Esophagus squamous epithelium (tissue), 5 donors: ENCODE measurements at regions not wholly inside any gene's neighbourhood (a gene's known extent, or its start where the extent isn't known, plus 50 kb on each side); places are given as distances from the start of the nearest gene placed in this dataset.

ENCODE experiments used
- DNase-seq: peaks from one replicate; lab custom pipeline; 2025; lab: John Stamatoyannopoulos, UW
- H3K27ac ChIP-seq, 4 donors: fragments of 200-600 bp; sonication (generic); one replicate each; pipeline ENCODE4 v1.5.1; 2016 to 2019; ENCODE audit warnings: mild to moderate bottlenecking in 1 of 4
- H3K27me3 ChIP-seq, 4 donors: fragments of 200-600 bp; sonication (generic); 1 replicate in 3 of 4; 2 replicates in 1 of 4; pipeline versions ENCODE4 v1.5.1 to v1.6.0; 2017 to 2021; ENCODE audit warnings: antibody characterized with exemption in 1 of 4
- H3K36me3 ChIP-seq, 3 donors: fragments of 200-600 bp; sonication (generic); one replicate each; pipeline ENCODE4 v1.5.1; 2016 to 2019
- H3K4me1 ChIP-seq, 3 donors: fragments of 200-600 bp; sonication (generic); one replicate each; pipeline ENCODE4 v1.5.1; 2017 to 2019
- H3K4me3 ChIP-seq, 4 donors: fragments of 200-600 bp; sonication (generic); 1 replicate in 3 of 4; 2 replicates in 1 of 4; pipeline ENCODE4 v1.5.1; 2016 to 2019; ENCODE audit warnings: mild to moderate bottlenecking in 2 of 4, moderate library complexity in 1 of 4
- H3K9me3 ChIP-seq, 3 donors: fragments of 200-600 bp; sonication (generic); one replicate each; pipeline ENCODE4 v1.5.1; 2016 to 2019
- POLR2A ChIP-seq, 4 donors: fragments of 450-650 bp; IDR thresholded peaks; one replicate each; pipeline ENCODE4 v1.6.1; 2017; ENCODE audit warnings: antibody characterized with exemption in 4 of 4, mild to moderate bottlenecking in 4 of 4, moderate library complexity in 3 of 4
- WGBS, 2 donors: methylation state at CpG; one replicate each; pipeline ENCODE4 v1.1.5; 2018; 5-methylcytosine and 5-hydroxymethylcytosine counted together
- intact Hi-C: fragments of 100-400 bp; cut with DNase I; formaldehyde crosslinking; loops from one replicate; pipeline ENCODE4 v1.15.0; 2022
- TF ChIP-seq, protein P1 (sequence below), 6 experiments: fragments of 450-650 bp in 4 of 6; fragments of 200-600 bp in 2 of 6; sonication (generic) in 2 of 6; IDR thresholded peaks; one replicate each; pipeline ENCODE4 v1.5.1; 2016 to 2019; ENCODE audit warnings: antibody characterized with exemption in 6 of 6, mild to moderate bottlenecking in 4 of 6, moderate library complexity in 4 of 6
- donor health status: DM: yes; HTN: yes; CAD: no.

DNA sequence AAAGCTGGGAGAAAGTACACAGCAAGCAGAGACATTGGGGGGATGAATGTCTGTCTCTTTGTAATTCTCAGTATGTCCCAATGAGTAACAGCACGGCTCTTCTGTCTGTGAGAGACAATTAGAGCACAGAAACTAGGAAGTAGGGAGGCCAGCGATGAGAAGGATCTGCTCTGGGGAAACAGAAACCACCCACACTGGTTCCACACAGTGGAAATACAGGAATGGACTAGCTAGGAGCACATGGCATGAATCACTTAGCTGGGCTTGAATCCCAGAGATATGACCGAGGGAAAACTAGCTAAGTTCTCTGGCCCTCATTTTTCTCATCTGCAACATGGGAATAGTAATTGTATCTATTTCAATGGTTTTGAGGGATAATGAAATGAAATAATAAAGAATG lies 895.9 kb downstream of the TLE4 start:
- no peaks in the 10 kb centered on the region for H3K4me1 ChIP-seq
- no peaks in the 10 kb centered on the region for H3K36me3 ChIP-seq
- H3K27ac ChIP-seq = no peak overlapping the region
- intact Hi-C loops = no loop called here
- H3K27me3 ChIP-seq = no peaks in the 10 kb centered on the region
- no peak for DNase-seq
- no peak for TF ChIP-seq POLR2A (IDR thresholded peaks at IDR 0.05)
- TF ChIP-seq, protein P1, sequence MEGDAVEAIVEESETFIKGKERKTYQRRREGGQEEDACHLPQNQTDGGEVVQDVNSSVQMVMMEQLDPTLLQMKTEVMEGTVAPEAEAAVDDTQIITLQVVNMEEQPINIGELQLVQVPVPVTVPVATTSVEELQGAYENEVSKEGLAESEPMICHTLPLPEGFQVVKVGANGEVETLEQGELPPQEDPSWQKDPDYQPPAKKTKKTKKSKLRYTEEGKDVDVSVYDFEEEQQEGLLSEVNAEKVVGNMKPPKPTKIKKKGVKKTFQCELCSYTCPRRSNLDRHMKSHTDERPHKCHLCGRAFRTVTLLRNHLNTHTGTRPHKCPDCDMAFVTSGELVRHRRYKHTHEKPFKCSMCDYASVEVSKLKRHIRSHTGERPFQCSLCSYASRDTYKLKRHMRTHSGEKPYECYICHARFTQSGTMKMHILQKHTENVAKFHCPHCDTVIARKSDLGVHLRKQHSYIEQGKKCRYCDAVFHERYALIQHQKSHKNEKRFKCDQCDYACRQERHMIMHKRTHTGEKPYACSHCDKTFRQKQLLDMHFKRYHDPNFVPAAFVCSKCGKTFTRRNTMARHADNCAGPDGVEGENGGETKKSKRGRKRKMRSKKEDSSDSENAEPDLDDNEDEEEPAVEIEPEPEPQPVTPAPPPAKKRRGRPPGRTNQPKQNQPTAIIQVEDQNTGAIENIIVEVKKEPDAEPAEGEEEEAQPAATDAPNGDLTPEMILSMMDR (IDR thresholded peaks at IDR 0.05) = no peak
- H3K9me3 ChIP-seq = no peaks in the 10 kb centered on the region
- H3K4me3 ChIP-seq = no peak overlapping the region
- WGBS, 2 donors = 11 to 34% methylated on average over 3 of the region's 3 CpGs

DNA sequence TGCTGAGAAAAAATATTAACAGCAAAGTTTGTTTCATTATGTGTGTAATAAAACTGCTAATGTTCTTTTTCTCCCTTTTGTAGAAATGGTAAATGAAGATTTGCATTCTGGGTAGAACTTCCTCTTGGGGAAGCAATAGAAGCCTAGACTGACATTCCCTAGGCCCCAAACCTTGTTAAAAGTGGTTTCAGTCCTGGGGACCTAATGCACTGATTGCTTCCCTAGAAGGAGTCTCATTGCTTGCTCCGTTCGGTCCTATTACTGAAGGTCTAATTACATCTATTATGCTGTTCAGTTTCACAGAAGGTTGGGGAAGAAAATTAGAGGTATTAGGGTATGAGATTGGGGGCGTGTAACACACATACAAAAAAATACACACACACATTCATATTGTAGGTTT lies 893.8 kb downstream of the TLE4 start:
- Histone ChIP-seq H3K27me3 (no peaks in the 10 kb centered on the region), H3K4me3 (no peak overlapping the region), H3K9me3 (no peaks in the 10 kb centered on the region), H3K27ac (no peak overlapping the region), H3K4me1 (no peaks in the 10 kb centered on the region), H3K36me3 (no peaks in the 10 kb centered on the region)
- TF ChIP-seq POLR2A (IDR thresholded peaks at IDR 0.05) = no peak
- TF ChIP-seq, protein P1 (IDR thresholded peaks at IDR 0.05) = no peak
- DNase-seq = no peak
- intact Hi-C loops = no loop called here
- 88 to 96% methylated on average over 3 of the region's 3 CpGs for WGBS, 2 donors

DNA sequence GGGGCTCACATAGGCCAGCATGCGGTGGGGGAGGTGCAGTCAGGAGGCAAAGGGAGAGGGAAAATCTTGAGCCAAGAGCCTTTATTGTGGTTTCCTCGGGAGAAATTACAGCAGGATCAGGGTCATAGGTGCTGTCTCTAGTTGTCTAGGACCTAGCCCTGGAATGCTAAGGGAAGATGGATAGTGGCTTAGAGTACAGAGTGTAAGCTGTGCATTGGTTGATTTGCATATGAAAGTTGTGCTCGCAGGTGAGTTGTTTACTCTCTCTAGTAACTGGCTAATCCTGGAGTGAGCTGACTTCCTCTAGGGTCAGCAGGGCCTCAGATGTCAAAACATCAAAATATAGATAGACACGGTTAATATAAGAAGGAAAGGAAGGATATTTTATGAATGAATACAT lies 877.7 kb downstream of the TLE4 start:
- Histone ChIP-seq H3K27me3 (no peaks in the 10 kb centered on the region), H3K9me3 (peaks cover 0 to 3% (median 0%) of the 10 kb centered on the region in 3 donors), H3K36me3 (no peaks in the 10 kb centered on the region), H3K27ac (no peak overlapping the region), H3K4me3 (no peak overlapping the region), H3K4me1 (no peaks in the 10 kb centered on the region)
- intact Hi-C loops = no loop called here
- 43 to 51% methylated on average over 4 of the region's 4 CpGs for WGBS, 2 donors
- DNase-seq = no peak
- no peak for TF ChIP-seq POLR2A (IDR thresholded peaks at IDR 0.05)
- TF ChIP-seq, protein P1 (IDR thresholded peaks at IDR 0.05) = no peak

DNA sequence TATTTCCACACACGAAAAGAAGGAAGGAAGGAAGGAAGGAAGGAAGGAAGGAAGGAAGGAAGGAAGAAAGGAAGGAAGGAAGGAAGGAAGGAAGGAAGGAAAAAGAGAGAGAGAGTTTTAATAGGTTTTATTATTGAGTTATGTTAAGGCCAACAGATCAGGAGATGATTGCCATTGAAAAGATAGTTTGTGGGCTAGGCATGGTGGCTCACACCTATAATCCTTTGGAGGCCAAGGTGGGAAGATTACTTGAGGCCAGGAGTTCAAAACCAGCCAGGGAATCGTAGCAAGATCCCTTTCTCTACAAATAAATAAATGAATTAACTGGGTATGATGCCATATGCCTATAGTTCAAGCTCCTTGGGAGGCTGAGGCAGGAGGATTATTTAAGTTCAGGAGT lies 877.2 kb downstream of the TLE4 start:
- no peak overlapping the region for H3K27ac ChIP-seq
- no peak for TF ChIP-seq POLR2A (IDR thresholded peaks at IDR 0.05)
- TF ChIP-seq, protein P1 (IDR thresholded peaks at IDR 0.05) = no peak
- intact Hi-C loops = no loop called here
- no peaks in the 10 kb centered on the region for H3K27me3 ChIP-seq
- H3K9me3 ChIP-seq = peaks cover 0 to 3% (median 0%) of the 10 kb centered on the region in 3 donors
- H3K36me3 ChIP-seq = no peaks in the 10 kb centered on the region
- no peak for DNase-seq
- H3K4me3 ChIP-seq = no peak overlapping the region
- no peaks in the 10 kb centered on the region for H3K4me1 ChIP-seq
- WGBS, 2 donors = 39 to 49% methylated on average over 2 of the region's 2 CpGs

DNA sequence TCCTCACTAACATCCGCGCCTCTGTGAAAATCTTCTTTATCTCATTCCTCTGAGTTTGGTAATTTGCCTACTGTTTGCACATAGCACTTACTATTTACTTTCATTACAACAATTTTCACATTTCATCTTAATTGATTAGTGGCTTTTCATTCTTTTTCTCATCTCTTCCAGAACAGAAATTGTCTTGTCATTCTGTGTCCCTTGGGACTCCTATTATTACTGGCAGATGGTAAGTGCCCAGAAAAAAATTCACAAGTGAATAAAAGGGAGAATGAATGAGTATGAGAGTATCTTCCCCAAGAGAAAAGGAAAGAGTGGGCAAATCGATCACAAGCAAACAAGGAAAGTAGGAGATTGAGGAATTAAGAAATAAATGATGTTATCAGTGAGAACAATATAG lies 876.1 kb downstream of the TLE4 start:
- no peak overlapping the region for H3K4me3 ChIP-seq
- H3K9me3 ChIP-seq = peaks cover 0 to 3% (median 0%) of the 10 kb centered on the region in 3 donors
- no peaks in the 10 kb centered on the region for H3K36me3 ChIP-seq
- intact Hi-C loops = no loop called here
- H3K4me1 ChIP-seq = no peaks in the 10 kb centered on the region
- no peak overlapping the region for H3K27ac ChIP-seq
- WGBS, 2 donors = 80% methylated on average over 3 of the region's 3 CpGs
- DNase-seq = no peak
- no peaks in the 10 kb centered on the region for H3K27me3 ChIP-seq
- TF ChIP-seq, protein P1 (IDR thresholded peaks at IDR 0.05) = no peak
- TF ChIP-seq POLR2A (IDR thresholded peaks at IDR 0.05) = no peak
